ENCODE measurements at regions not wholly inside any gene's neighbourhood (a gene's known extent, or its start where the extent isn't known, plus 50 kb on each side); places are given as distances from the start of the nearest gene placed in this dataset.

- no peaks in the 10 kb centered on the region for H3K36me3 ChIP-seq
- H3K27ac ChIP-seq (replicated peaks) = no peak overlapping the region
- DNase-seq = no peak
- no peaks in the 10 kb centered on the region for H3K27me3 ChIP-seq (ENCODE audit: low read depth)
- H3K4me1 ChIP-seq = no peaks in the 10 kb centered on the region
- H3K4me3 ChIP-seq = no peak overlapping the region
- intact Hi-C loops (cut with micrococcal nuclease) = no loop called here
- TF ChIP-seq, protein P1, sequence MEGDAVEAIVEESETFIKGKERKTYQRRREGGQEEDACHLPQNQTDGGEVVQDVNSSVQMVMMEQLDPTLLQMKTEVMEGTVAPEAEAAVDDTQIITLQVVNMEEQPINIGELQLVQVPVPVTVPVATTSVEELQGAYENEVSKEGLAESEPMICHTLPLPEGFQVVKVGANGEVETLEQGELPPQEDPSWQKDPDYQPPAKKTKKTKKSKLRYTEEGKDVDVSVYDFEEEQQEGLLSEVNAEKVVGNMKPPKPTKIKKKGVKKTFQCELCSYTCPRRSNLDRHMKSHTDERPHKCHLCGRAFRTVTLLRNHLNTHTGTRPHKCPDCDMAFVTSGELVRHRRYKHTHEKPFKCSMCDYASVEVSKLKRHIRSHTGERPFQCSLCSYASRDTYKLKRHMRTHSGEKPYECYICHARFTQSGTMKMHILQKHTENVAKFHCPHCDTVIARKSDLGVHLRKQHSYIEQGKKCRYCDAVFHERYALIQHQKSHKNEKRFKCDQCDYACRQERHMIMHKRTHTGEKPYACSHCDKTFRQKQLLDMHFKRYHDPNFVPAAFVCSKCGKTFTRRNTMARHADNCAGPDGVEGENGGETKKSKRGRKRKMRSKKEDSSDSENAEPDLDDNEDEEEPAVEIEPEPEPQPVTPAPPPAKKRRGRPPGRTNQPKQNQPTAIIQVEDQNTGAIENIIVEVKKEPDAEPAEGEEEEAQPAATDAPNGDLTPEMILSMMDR (IDR thresholded peaks at IDR 0.05; ENCODE audit: borderline replicate concordance) = no peak
- no peaks in the 10 kb centered on the region for H3K9me3 ChIP-seq (replicated peaks)
Observed at GRCh38 chr3:66107855-66108254, 69.1 kb upstream of the MAGI1 start.

GRCh38 chr3:66106788-66107187, 68.1 kb upstream of the MAGI1 start:
- Histone ChIP-seq H3K27ac (replicated peaks) (no peak overlapping the region), H3K4me3 (no peak overlapping the region), H3K27me3 (ENCODE audit: low read depth) (no peaks in the 10 kb centered on the region), H3K36me3 (no peaks in the 10 kb centered on the region), H3K4me1 (no peaks in the 10 kb centered on the region), H3K9me3 (replicated peaks) (no peaks in the 10 kb centered on the region)
- intact Hi-C loops (cut with micrococcal nuclease) = no loop called here
- DNase-seq = no peak
- TF ChIP-seq, protein P1 (IDR thresholded peaks at IDR 0.05; ENCODE audit: borderline replicate concordance) = no peak

GRCh38 chr3:66104535-66104934, 65.8 kb upstream of the MAGI1 start:
- TF ChIP-seq, protein P1 (IDR thresholded peaks at IDR 0.05; ENCODE audit: borderline replicate concordance) = no peak
- no peak for DNase-seq
- Histone ChIP-seq H3K27ac (replicated peaks) (no peak overlapping the region), H3K27me3 (ENCODE audit: low read depth) (no peaks in the 10 kb centered on the region), H3K4me3 (no peak overlapping the region), H3K4me1 (no peaks in the 10 kb centered on the region), H3K36me3 (no peaks in the 10 kb centered on the region), H3K9me3 (replicated peaks) (no peaks in the 10 kb centered on the region)
- intact Hi-C loops (cut with micrococcal nuclease) = no loop called here

GRCh38 chr3:66103729-66104128, 65.0 kb upstream of the MAGI1 start:
- H3K4me3 ChIP-seq = no peak overlapping the region
- TF ChIP-seq, protein P1 (IDR thresholded peaks at IDR 0.05; ENCODE audit: borderline replicate concordance) = no peak
- intact Hi-C loops (cut with micrococcal nuclease) = no loop called here
- no peaks in the 10 kb centered on the region for H3K9me3 ChIP-seq (replicated peaks)
- DNase-seq = no peak
- no peak overlapping the region for H3K27ac ChIP-seq (replicated peaks)
- no peaks in the 10 kb centered on the region for H3K27me3 ChIP-seq (ENCODE audit: low read depth)
- no peaks in the 10 kb centered on the region for H3K36me3 ChIP-seq
- H3K4me1 ChIP-seq = no peaks in the 10 kb centered on the region

- no peak for DNase-seq
- TF ChIP-seq, protein P1 (IDR thresholded peaks at IDR 0.05; ENCODE audit: borderline replicate concordance) = no peak
- intact Hi-C loops (cut with micrococcal nuclease) = no loop called here
- Histone ChIP-seq H3K4me3 (no peak overlapping the region), H3K9me3 (replicated peaks) (no peaks in the 10 kb centered on the region), H3K27ac (replicated peaks) (no peak overlapping the region), H3K36me3 (no peaks in the 10 kb centered on the region), H3K27me3 (ENCODE audit: low read depth) (no peaks in the 10 kb centered on the region), H3K4me1 (no peaks in the 10 kb centered on the region)
Observed at GRCh38 chr3:66101901-66102300, 63.2 kb upstream of the MAGI1 start.

Data from left ventricle myocardium inferior (tissue), 1 donor.